ENCODE measurements at regions not wholly inside any gene's neighbourhood (a gene's known extent, or its start where the extent isn't known, plus 50 kb on each side); places are given as distances from the start of the nearest gene placed in this dataset.

DNA sequence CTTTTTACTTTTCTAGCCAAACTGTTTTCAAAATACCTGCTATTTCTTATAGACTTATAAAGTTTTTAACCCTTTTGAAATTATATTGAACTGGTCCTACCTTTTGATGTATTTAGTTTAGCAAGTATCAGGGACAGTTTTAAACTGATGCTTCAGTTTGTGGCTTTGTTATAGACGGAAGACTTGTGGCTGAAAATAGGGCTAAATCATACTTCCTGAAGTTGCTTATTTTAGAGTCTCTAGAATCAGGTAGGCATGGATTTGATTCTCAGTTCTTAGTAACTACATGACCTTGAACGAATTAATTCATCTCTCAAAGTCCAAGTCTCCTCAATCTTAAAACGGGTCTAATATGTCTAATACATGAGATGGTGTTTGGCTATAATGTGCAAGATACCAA lies 322.8 kb downstream of the RAP2B start:
- TF ChIP-seq, protein P1, sequence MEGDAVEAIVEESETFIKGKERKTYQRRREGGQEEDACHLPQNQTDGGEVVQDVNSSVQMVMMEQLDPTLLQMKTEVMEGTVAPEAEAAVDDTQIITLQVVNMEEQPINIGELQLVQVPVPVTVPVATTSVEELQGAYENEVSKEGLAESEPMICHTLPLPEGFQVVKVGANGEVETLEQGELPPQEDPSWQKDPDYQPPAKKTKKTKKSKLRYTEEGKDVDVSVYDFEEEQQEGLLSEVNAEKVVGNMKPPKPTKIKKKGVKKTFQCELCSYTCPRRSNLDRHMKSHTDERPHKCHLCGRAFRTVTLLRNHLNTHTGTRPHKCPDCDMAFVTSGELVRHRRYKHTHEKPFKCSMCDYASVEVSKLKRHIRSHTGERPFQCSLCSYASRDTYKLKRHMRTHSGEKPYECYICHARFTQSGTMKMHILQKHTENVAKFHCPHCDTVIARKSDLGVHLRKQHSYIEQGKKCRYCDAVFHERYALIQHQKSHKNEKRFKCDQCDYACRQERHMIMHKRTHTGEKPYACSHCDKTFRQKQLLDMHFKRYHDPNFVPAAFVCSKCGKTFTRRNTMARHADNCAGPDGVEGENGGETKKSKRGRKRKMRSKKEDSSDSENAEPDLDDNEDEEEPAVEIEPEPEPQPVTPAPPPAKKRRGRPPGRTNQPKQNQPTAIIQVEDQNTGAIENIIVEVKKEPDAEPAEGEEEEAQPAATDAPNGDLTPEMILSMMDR (IDR thresholded peaks at IDR 0.05; ENCODE audit: low read depth, low read length), result no peak
- TF ChIP-seq EZH2phosphoT487 (IDR thresholded peaks at IDR 0.05; ENCODE audit: low read depth), result no peak
